Upper lobe of left lung (tissue), 6 donors: ENCODE measurements at regions not wholly inside any gene's neighbourhood (a gene's known extent, or its start where the extent isn't known, plus 50 kb on each side); places are given as distances from the start of the nearest gene placed in this dataset.

Experiments used
- ATAC-seq, 2 donors: fragments of 200-7000 bp; cut with Tn5 transposase; one replicate each; pipeline ENCODE4 v1.9.1; 2022; ENCODE audit warnings: mild to moderate bottlenecking in 2 of 2, moderate library complexity in 2 of 2; ENCODE audit not compliant: low FRiP score in 2 of 2
- DNase-seq, 2 donors: peaks; one replicate each; pipeline ENCODE4 v3.0.0-alpha.2; 2019 to 2020
- H3K27ac ChIP-seq, 4 donors: fragments of 200-600 bp; sonication (generic); one replicate each; pipeline ENCODE4 v1.5.1; 2016 to 2019
- H3K27me3 ChIP-seq, 4 donors: fragments of 200-600 bp; sonication (generic); one replicate each; pipeline ENCODE4 v1.5.1; 2017 to 2019
- H3K36me3 ChIP-seq, 4 donors: fragments of 200-600 bp; sonication (generic); one replicate each; pipeline ENCODE4 v1.5.1; 2016 to 2019
- H3K4me1 ChIP-seq, 4 donors: fragments of 200-600 bp; sonication (generic); one replicate each; pipeline ENCODE4 v1.5.1; 2018 to 2019
- H3K4me3 ChIP-seq, 4 donors: fragments of 200-600 bp; sonication (generic); one replicate each; pipeline ENCODE4 v1.5.1; 2017 to 2019; ENCODE audit warnings: mild to moderate bottlenecking in 2 of 4, moderate library complexity in 1 of 4
- H3K9me3 ChIP-seq, 4 donors: fragments of 200-600 bp; sonication (generic); one replicate each; pipeline ENCODE4 v1.5.1; 2018 to 2019
- CTCF ChIP-seq, 6 experiments: fragments of 450-650 bp in 4 of 6; fragments of 200-600 bp in 2 of 6; sonication (generic) in 2 of 6; IDR thresholded peaks; one replicate each; pipeline ENCODE4 v1.5.1; 2016 to 2019; ENCODE audit warnings: antibody characterized with exemption in 6 of 6
- EP300 ChIP-seq, 4 donors: sonication (generic); formaldehyde crosslinking; IDR thresholded peaks; one replicate each; pipeline ENCODE4 v1.5.1; 2017; ENCODE audit warnings: antibody characterized with exemption in 4 of 4, control low read depth in 2 of 4
- POLR2A ChIP-seq, 4 donors: fragments of 450-650 bp; IDR thresholded peaks; one replicate each; pipeline ENCODE4 v1.5.1; 2016 to 2017; ENCODE audit warnings: antibody characterized with exemption in 4 of 4, mild to moderate bottlenecking in 2 of 4
- POLR2AphosphoS5 ChIP-seq, 2 donors: sonication (generic); formaldehyde crosslinking; IDR thresholded peaks; one replicate each; pipeline ENCODE4 v1.5.1; 2017; ENCODE audit warnings: antibody characterized with exemption in 2 of 2
- WGBS, 2 donors: methylation state at CpG; one replicate each; pipeline ENCODE4 v1.1.5; 2017 to 2018; 5-methylcytosine and 5-hydroxymethylcytosine counted together
- donor health status: DM: no; HTN: no; CAD: no; lungs with moderate emphysema.
- donor health status: DM: no; HTN: yes; CAD: no; lungs with severe emphysema.

- Histone ChIP-seq H3K27ac (no peak overlapping the region), H3K4me1 (no peaks in the 10 kb centered on the region), H3K27me3 (no peaks in the 10 kb centered on the region), H3K9me3 (no peaks in the 10 kb centered on the region), H3K36me3 (no peaks in the 10 kb centered on the region), H3K4me3 (no peak overlapping the region)
- TF ChIP-seq CTCF (IDR thresholded peaks at IDR 0.05) (no peak), EP300 (IDR thresholded peaks at IDR 0.05) (no peak), POLR2A (IDR thresholded peaks at IDR 0.05) (no peak), POLR2AphosphoS5 (IDR thresholded peaks at IDR 0.05) (no peak)
- DNase-seq (no peak), ATAC-seq (no peak)
- WGBS, 2 donors: 61 to 63% methylated on average over 7 of the region's 7 CpGs
These were observed 51.2 kb upstream of the RELN start for GRCh38 chr7:104040666-104041065.

- Histone ChIP-seq H3K4me3 (no peak overlapping the region), H3K27me3 (no peaks in the 10 kb centered on the region), H3K36me3 (no peaks in the 10 kb centered on the region), H3K27ac (no peak overlapping the region), H3K9me3 (peaks cover 0 to 5% (median 2%) of the 10 kb centered on the region in 4 donors), H3K4me1 (no peaks in the 10 kb centered on the region)
- no peak for DNase-seq
- 41 to 64% methylated on average over 3 of the region's 3 CpGs for WGBS, 2 donors
- TF ChIP-seq POLR2A (IDR thresholded peaks at IDR 0.05): no peak
- TF ChIP-seq POLR2AphosphoS5 (IDR thresholded peaks at IDR 0.05): no peak
- TF ChIP-seq CTCF (IDR thresholded peaks at IDR 0.05): no peak
- TF ChIP-seq EP300 (IDR thresholded peaks at IDR 0.05): no peak
- no peak for ATAC-seq
These were observed 49.9 kb upstream of the RELN start for GRCh38 chr7:104039363-104039762.
